ENCODE measurements at regions not wholly inside any gene's neighbourhood (a gene's known extent, or its start where the extent isn't known, plus 50 kb on each side); places are given as distances from the start of the nearest gene placed in this dataset.
"Not testable (repeated sequence)": the region's sequence is repeated elsewhere in the genome, so short reads cannot be mapped to it uniquely, and the experiment has no call there.

DNA sequence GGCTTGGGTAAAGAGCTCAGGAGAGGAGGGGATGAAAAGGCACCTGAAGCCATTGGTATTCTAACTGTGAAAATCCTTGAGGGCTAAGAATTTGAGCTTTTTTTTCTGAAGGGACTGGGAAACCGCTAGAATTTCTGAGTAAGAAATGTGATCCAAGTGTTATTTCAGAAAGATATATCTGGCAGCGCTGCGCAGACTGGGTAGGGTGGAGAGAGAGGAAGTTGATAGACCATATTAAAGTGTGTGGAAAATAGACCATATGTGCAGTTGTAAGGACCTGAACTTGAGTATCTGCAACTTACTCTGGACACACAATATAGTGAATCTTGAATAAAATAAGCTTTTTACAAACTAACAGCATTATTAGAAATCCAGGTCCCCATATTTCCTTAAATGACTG lies 427.4 kb downstream of the NDFIP2 start:
- Histone ChIP-seq H3K4me1 (ENCODE audit: insufficient read depth, low read length) (peaks cover 18% of the 10 kb centered on the region; the same call in 1 of the 2 replicates), H3K9me3 (ENCODE audit: control insufficient read depth, insufficient read depth, low read length) (no peaks in the 10 kb centered on the region), H3K9ac (ENCODE audit: low read depth, low read length) (no peak overlapping the region), H3K36me3 (ENCODE audit: insufficient read depth, low read length) (no peaks in the 10 kb centered on the region)

GRCh38 chr13:79907527-79907926 lies 426.6 kb downstream of the NDFIP2 start:
- Histone ChIP-seq H3K36me3 (ENCODE audit: insufficient read depth, low read length) (no peaks in the 10 kb centered on the region), H3K9ac (ENCODE audit: low read depth, low read length) (no peak overlapping the region), H3K9me3 (ENCODE audit: control insufficient read depth, insufficient read depth, low read length) (no peaks in the 10 kb centered on the region), H3K4me1 (ENCODE audit: insufficient read depth, low read length) (peaks cover 10% of the 10 kb centered on the region; the same call in 1 of the 2 replicates)

- Histone ChIP-seq H3K9me3 (ENCODE audit: control insufficient read depth, insufficient read depth, low read length) (no peaks in the 10 kb centered on the region), H3K36me3 (ENCODE audit: insufficient read depth, low read length) (no peaks in the 10 kb centered on the region), H3K4me1 (ENCODE audit: insufficient read depth, low read length) (peaks cover 6% of the 10 kb centered on the region; the same call in 1 of the 2 replicates)
These were observed 425.4 kb downstream of the NDFIP2 start for GRCh38 chr13:79906345-79906744.

DNA sequence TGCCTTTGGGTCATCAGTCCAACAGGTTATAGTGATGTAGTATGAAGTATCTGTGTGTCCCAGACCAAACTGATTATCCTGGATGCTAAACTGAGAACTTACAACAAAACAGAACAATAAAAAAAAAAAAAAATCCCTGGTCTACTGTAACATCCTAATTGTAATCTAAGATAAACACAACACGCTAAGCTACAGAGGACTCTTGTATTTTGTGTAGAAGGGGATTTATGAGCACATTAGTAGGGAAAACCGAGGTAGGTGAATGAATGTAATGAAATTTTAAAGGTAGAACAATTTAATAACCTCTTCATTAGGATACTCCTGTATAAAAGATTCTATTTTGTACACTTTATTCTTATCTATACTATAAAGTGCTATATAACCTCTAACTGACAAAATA lies 424.1 kb downstream of the NDFIP2 start:
- H3K4me1 ChIP-seq (ENCODE audit: insufficient read depth, low read length) = no peaks in the 10 kb centered on the region

More at GRCh38 chr13:79906345-79906744, 425.4 kb downstream of the NDFIP2 start:
- no peak overlapping the region for H3K9ac ChIP-seq (ENCODE audit: low read depth, low read length)

GRCh38 chr13:79904581-79904980 lies 423.6 kb downstream of the NDFIP2 start:
- Histone ChIP-seq H3K9ac (ENCODE audit: low read depth, low read length) (no peak overlapping the region), H3K4me1 (ENCODE audit: insufficient read depth, low read length) (no peaks in the 10 kb centered on the region), H3K36me3 (ENCODE audit: insufficient read depth, low read length) (no peaks in the 10 kb centered on the region), H3K9me3 (ENCODE audit: control insufficient read depth, insufficient read depth, low read length) (peaks cover 3% of the 10 kb centered on the region; the same call in 1 of the 2 replicates)

More for the DNA sequence above, 424.1 kb downstream of the NDFIP2 start:
- Histone ChIP-seq H3K9ac (ENCODE audit: low read depth, low read length) (no peak overlapping the region), H3K36me3 (ENCODE audit: insufficient read depth, low read length) (no peaks in the 10 kb centered on the region), H3K9me3 (ENCODE audit: control insufficient read depth, insufficient read depth, low read length) (peaks cover 3% of the 10 kb centered on the region; the same call in 1 of the 2 replicates)

DNA sequence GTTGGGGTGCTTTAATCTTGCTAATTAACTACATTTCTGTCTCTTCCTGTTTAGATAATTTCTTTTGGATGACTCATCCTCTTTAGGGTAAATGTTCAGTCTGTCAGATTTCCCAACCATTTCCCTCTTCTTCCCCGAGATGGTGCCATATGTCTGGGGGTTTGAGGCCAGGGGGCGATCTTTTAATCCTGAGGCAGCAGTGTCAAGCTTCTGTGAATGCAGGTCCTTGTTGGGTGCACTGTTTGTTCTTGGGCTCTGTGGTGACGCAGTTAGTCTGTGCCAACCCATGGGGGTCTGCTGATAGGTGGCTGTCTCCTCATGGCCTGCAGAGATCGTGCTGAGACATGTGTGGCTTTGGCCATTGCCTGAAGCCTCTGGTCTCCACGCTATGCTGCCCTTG lies 420.4 kb downstream of the NDFIP2 start:
- Histone ChIP-seq H3K4me1 (ENCODE audit: insufficient read depth, low read length) (no peaks in the 10 kb centered on the region), H3K9ac (ENCODE audit: low read depth, low read length) (no peak overlapping the region), H3K36me3 (ENCODE audit: insufficient read depth, low read length) (no peaks in the 10 kb centered on the region), H3K9me3 (ENCODE audit: control insufficient read depth, insufficient read depth, low read length) (peaks cover 3% of the 10 kb centered on the region; the same call in 1 of the 2 replicates)

GRCh38 chr13:79900356-79900755 lies 419.4 kb downstream of the NDFIP2 start:
- H3K9ac ChIP-seq (ENCODE audit: low read depth, low read length) = no peak overlapping the region
- H3K9me3 ChIP-seq (ENCODE audit: control insufficient read depth, insufficient read depth, low read length) = peaks cover 7% of the 10 kb centered on the region; the same call in 1 of the 2 replicates
- H3K36me3 ChIP-seq (ENCODE audit: insufficient read depth, low read length) = no peaks in the 10 kb centered on the region; the same call in 1 of the 2 replicates
- no peaks in the 10 kb centered on the region for H3K4me1 ChIP-seq (ENCODE audit: insufficient read depth, low read length)

DNA sequence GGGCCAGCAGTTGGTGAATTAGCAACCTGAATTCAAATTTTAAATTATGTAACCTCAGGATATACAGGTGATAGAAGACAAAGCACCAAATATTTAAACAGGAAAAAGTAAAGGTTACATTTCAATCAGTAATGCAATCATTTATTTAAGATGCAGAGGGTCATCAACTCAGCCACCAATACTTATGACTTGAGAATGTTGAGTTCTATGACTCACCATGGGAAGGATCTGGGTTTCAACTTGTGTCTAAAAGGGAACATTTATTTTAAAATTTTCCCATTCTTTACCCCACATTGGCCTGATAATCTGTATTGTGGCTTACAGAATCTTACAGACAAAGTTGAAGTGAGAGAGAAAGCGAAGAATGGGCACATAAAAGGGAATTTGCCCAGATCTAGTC lies 418.0 kb downstream of the NDFIP2 start:
- Histone ChIP-seq H3K4me1 (ENCODE audit: insufficient read depth, low read length) (no peaks in the 10 kb centered on the region), H3K9me3 (ENCODE audit: control insufficient read depth, insufficient read depth, low read length) (peaks cover 7% of the 10 kb centered on the region; the same call in 1 of the 2 replicates), H3K36me3 (ENCODE audit: insufficient read depth, low read length) (no peaks in the 10 kb centered on the region; the same call in 1 of the 2 replicates), H3K9ac (ENCODE audit: low read depth, low read length) (no peak overlapping the region)

GRCh38 chr13:79898202-79898826 lies 417.4 kb downstream of the NDFIP2 start:
- Histone ChIP-seq H3K9ac (ENCODE audit: low read depth, low read length) (no peak overlapping the region), H3K36me3 (ENCODE audit: insufficient read depth, low read length) (no peaks in the 10 kb centered on the region; the same call in 1 of the 2 replicates), H3K4me1 (ENCODE audit: insufficient read depth, low read length) (no peaks in the 10 kb centered on the region), H3K9me3 (ENCODE audit: control insufficient read depth, insufficient read depth, low read length) (peaks cover 7% of the 10 kb centered on the region; the same call in 1 of the 2 replicates)

- no peaks in the 10 kb centered on the region; the same call in 1 of the 2 replicates for H3K36me3 ChIP-seq (ENCODE audit: insufficient read depth, low read length)
- no peaks in the 10 kb centered on the region for H3K4me1 ChIP-seq (ENCODE audit: insufficient read depth, low read length)
- peaks cover 7% of the 10 kb centered on the region; the same call in 1 of the 2 replicates for H3K9me3 ChIP-seq (ENCODE audit: control insufficient read depth, insufficient read depth, low read length)
- no peak overlapping the region for H3K9ac ChIP-seq (ENCODE audit: low read depth, low read length)
These were observed 415.9 kb downstream of the NDFIP2 start for GRCh38 chr13:79896851-79897250.

DNA sequence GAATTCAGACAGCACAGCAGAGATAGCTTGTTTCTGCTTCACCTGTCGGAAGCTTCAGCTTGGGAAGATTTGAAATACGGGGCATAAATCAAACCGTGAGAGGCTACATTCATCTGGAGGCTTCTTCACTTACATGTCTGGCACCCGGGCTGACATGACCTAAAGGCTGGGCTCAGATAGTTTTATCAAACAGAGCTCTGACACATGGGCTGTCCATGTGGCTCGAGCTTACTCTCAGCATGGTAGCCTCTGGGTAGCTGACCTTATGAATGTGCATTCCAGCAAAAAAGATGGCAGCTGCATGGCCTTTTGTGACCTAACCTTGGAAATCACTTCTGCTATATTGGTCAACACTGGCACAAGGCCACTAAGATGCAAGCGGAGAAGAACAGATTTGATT lies 414.5 kb downstream of the NDFIP2 start:
- Histone ChIP-seq H3K9me3 (ENCODE audit: control insufficient read depth, insufficient read depth, low read length) (peaks cover 7% of the 10 kb centered on the region; the same call in 1 of the 2 replicates), H3K9ac (ENCODE audit: low read depth, low read length) (no peak overlapping the region), H3K4me1 (ENCODE audit: insufficient read depth, low read length) (no peaks in the 10 kb centered on the region), H3K36me3 (ENCODE audit: insufficient read depth, low read length) (no peaks in the 10 kb centered on the region; the same call in 1 of the 2 replicates)

GRCh38 chr13:79887278-79887677 lies 406.3 kb downstream of the NDFIP2 start:
- not testable (repeated sequence) for H3K4me1 ChIP-seq (ENCODE audit: insufficient read depth, low read length); H3K9ac ChIP-seq (ENCODE audit: low read depth, low read length); H3K9me3 ChIP-seq (ENCODE audit: control insufficient read depth, insufficient read depth, low read length); H3K36me3 ChIP-seq (ENCODE audit: insufficient read depth, low read length)

DNA sequence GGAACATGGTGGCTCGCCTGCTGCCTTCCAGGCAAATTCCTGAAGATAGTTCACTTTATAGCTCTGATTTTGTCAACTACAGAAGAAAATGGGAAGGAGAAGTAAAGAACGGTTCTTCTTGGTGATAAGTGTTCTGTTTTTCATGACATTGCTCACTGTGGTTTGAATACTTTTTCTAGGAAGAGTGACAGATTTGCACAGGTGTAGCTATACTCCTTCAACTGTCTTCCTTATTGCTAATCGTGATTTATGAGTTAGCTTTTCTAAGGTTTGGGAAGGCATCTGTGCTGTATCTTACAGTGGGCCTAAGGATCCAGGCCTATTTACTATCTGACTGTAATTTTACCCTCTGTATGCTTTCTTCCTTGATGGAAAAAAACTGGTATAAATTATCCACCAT lies 405.6 kb downstream of the NDFIP2 start:
- Histone ChIP-seq H3K36me3 (ENCODE audit: insufficient read depth, low read length) (no peaks in the 10 kb centered on the region), H3K9ac (ENCODE audit: low read depth, low read length) (no peak overlapping the region), H3K9me3 (ENCODE audit: control insufficient read depth, insufficient read depth, low read length) (no peaks in the 10 kb centered on the region), H3K4me1 (ENCODE audit: insufficient read depth, low read length) (peaks cover 7% of the 10 kb centered on the region; the same call in 1 of the 2 replicates)

DNA sequence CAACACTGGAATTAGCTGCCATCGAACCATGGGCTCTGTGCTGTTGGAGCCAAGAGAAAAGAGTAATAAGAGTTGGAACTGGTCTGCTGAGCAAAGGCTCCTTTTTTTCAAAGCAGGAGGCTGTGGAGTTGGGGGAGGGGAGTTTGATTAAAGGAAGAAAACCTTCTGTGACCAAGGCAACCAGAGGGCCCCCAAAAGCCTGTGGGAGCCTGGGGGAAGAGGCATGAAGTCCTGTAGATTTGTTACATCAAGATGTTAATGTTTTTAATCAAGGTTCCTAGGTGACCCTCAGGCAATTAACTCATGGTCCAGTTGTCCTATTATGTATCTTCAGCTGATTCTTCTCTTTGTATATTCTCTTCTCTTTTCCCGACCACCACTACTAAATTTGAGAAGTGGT lies 403.9 kb downstream of the NDFIP2 start:
- Histone ChIP-seq H3K9ac (ENCODE audit: low read depth, low read length) (no peak overlapping the region), H3K4me1 (ENCODE audit: insufficient read depth, low read length) (peaks cover 7% of the 10 kb centered on the region; the same call in 1 of the 2 replicates), H3K9me3 (ENCODE audit: control insufficient read depth, insufficient read depth, low read length) (no peaks in the 10 kb centered on the region), H3K36me3 (ENCODE audit: insufficient read depth, low read length) (no peaks in the 10 kb centered on the region)

GRCh38 chr13:79883216-79883615 lies 402.3 kb downstream of the NDFIP2 start:
- peaks cover 9% of the 10 kb centered on the region for H3K4me1 ChIP-seq (ENCODE audit: insufficient read depth, low read length)
- H3K36me3 ChIP-seq (ENCODE audit: insufficient read depth, low read length) = no peaks in the 10 kb centered on the region
- H3K9me3 ChIP-seq (ENCODE audit: control insufficient read depth, insufficient read depth, low read length) = no peaks in the 10 kb centered on the region
- no peak overlapping the region for H3K9ac ChIP-seq (ENCODE audit: low read depth, low read length)

Measured in ES-I3 (cell line).